Putamen (tissue), 1 donor: ENCODE measurements at regions not wholly inside any gene's neighbourhood (a gene's known extent, or its start where the extent isn't known, plus 50 kb on each side); places are given as distances from the start of the nearest gene placed in this dataset.

ENCODE experiments used
- DNase-seq: peaks from one replicate; pipeline ENCODE4 v3.0.0-alpha.2; 2016; ENCODE audit warnings: low spot score

- DNase-seq = peak; percentile 39
Observed at GRCh38 chr20:4512891-4513550, 173.2 kb upstream of the PRNP start.

- DNase-seq = no peak
Observed at GRCh38 chr20:4511776-4512175, 174.5 kb upstream of the PRNP start.

- no peak for DNase-seq
Observed at GRCh38 chr20:4509825-4510522, 176.3 kb upstream of the PRNP start.

- DNase-seq = no peak
Observed at GRCh38 chr20:4508773-4509172, 177.5 kb upstream of the PRNP start.

GRCh38 chr20:4507288-4507719 lies 179.0 kb upstream of the PRNP start:
- no peak for DNase-seq

GRCh38 chr20:4504814-4505213 lies 181.4 kb upstream of the PRNP start:
- no peak for DNase-seq

- DNase-seq = no peak
Observed at GRCh38 chr20:4502756-4503155, 183.5 kb upstream of the PRNP start.

GRCh38 chr20:4493386-4493785 lies 192.9 kb upstream of the PRNP start:
- DNase-seq = no peak

- DNase-seq = no peak
Observed at GRCh38 chr20:4491643-4492042, 194.6 kb upstream of the PRNP start.

- DNase-seq = no peak
Observed at GRCh38 chr20:4490606-4491280, 195.5 kb upstream of the PRNP start.

GRCh38 chr20:4490045-4490444 lies 196.2 kb upstream of the PRNP start:
- no peak for DNase-seq

- no peak for DNase-seq
Observed at GRCh38 chr20:4488407-4489339, 197.6 kb upstream of the PRNP start.

GRCh38 chr20:4484379-4484997 lies 201.8 kb upstream of the PRNP start:
- no peak for DNase-seq

GRCh38 chr20:4483961-4484360 lies 202.3 kb upstream of the PRNP start:
- no peak for DNase-seq

- DNase-seq = no peak
Observed at GRCh38 chr20:4483486-4483885, 202.8 kb upstream of the PRNP start.

- no peak for DNase-seq
Observed at GRCh38 chr20:4480104-4480503, 206.2 kb upstream of the PRNP start.

- peak; percentile 8 for DNase-seq
Observed at GRCh38 chr20:4476903-4477500, 209.3 kb upstream of the PRNP start.

GRCh38 chr20:4472906-4473305 lies 213.3 kb upstream of the PRNP start:
- no peak for DNase-seq

GRCh38 chr20:4471221-4471620 lies 215.0 kb upstream of the PRNP start:
- no peak for DNase-seq

- no peak for DNase-seq
Observed at GRCh38 chr20:4470375-4470774, 215.9 kb upstream of the PRNP start.

GRCh38 chr20:4469910-4470309 lies 216.3 kb upstream of the PRNP start:
- no peak for DNase-seq
